CD14-positive monocyte (primary cell): ENCODE measurements at regions not wholly inside any gene's neighbourhood (a gene's known extent, or its start where the extent isn't known, plus 50 kb on each side); places are given as distances from the start of the nearest gene placed in this dataset.

ENCODE experiments used
- DNase-seq, 3 donors: peaks; one replicate each; pipeline ENCODE4 v3.0.0-alpha.2; 2011 to 2022
- H2AFZ ChIP-seq: 2 replicates; pipeline ENCODE4 v1.6.0; 2012; ENCODE audit warnings: mild to moderate bottlenecking, low read depth, low read length, inconsistent platforms; ENCODE audit not compliant: insufficient read depth, poor library complexity, severe bottlenecking
- H3K27ac ChIP-seq, 2 donors: 1 replicate in 1 of 2; 2 replicates in 1 of 2; pipeline ENCODE4 v1.5.1; 2012 to 2013; ENCODE audit warnings: low read length in 2 of 2, control low read depth in 1 of 2, inconsistent platforms in 1 of 2, low read depth in 1 of 2, mild to moderate bottlenecking in 1 of 2
- H3K27me3 ChIP-seq, 2 donors: one replicate each; pipeline versions ENCODE4 v1.6.0 to v1.6.1; 2011 to 2013; ENCODE audit warnings: low read length in 2 of 2; ENCODE audit not compliant: control insufficient read depth in 2 of 2, insufficient read depth in 2 of 2
- H3K36me3 ChIP-seq, 2 donors: replicated peaks in 1 of 2; 1 replicate in 1 of 2; 2 replicates in 1 of 2; pipeline versions ENCODE4 v1.5.1 to v1.6.1; 2012 to 2013; ENCODE audit warnings: low read length in 2 of 2, control low read depth in 1 of 2, inconsistent platforms in 1 of 2, mild to moderate bottlenecking in 1 of 2; ENCODE audit not compliant: insufficient read depth in 2 of 2, control insufficient read depth in 1 of 2
- H3K4me1 ChIP-seq, 2 donors: 1 replicate in 1 of 2; 2 replicates in 1 of 2; pipeline versions ENCODE4 v1.5.1 to v1.6.1; 2012 to 2013; ENCODE audit warnings: low read length in 2 of 2, control low read depth in 1 of 2, inconsistent platforms in 1 of 2, mild to moderate bottlenecking in 1 of 2, moderate library complexity in 1 of 2; ENCODE audit not compliant: insufficient read depth in 2 of 2, control insufficient read depth in 1 of 2
- H3K4me2 ChIP-seq: replicated peaks from 2 replicates; pipeline ENCODE3; 2012; ENCODE audit warnings: low read length, moderate library complexity, mild to moderate bottlenecking; ENCODE audit not compliant: poor library complexity, severe bottlenecking; ENCODE audit errors: extremely low read depth
- H3K4me3 ChIP-seq, 3 experiments: fragments of 200-600 bp in 1 of 3; sonication (generic) in 1 of 3; replicated peaks in 1 of 3; 1 replicate in 2 of 3; 2 replicates in 1 of 3; pipeline ENCODE4 v1.5.1; 2011 to 2013; ENCODE audit warnings: low read length in 3 of 3, mild to moderate bottlenecking in 3 of 3, control low read depth in 2 of 3, low read depth in 2 of 3, inconsistent platforms in 1 of 3, moderate library complexity in 1 of 3
- H3K79me2 ChIP-seq: 2 replicates; pipeline ENCODE4 v1.6.0; 2012; ENCODE audit warnings: mild to moderate bottlenecking, control low read depth, inconsistent platforms, low read length, moderate library complexity; ENCODE audit not compliant: insufficient read depth
- H3K9ac ChIP-seq: 2 replicates; pipeline ENCODE4 v1.6.0; 2017; ENCODE audit warnings: low read length, mild to moderate bottlenecking; ENCODE audit not compliant: insufficient read depth, poor library complexity, severe bottlenecking
- H3K9me3 ChIP-seq, 2 donors: replicated peaks in 1 of 2; 1 replicate in 1 of 2; 2 replicates in 1 of 2; pipeline versions ENCODE4 v1.5.1 to v1.6.1; 2012 to 2013; ENCODE audit warnings: low read length in 2 of 2, control low read depth in 1 of 2; ENCODE audit not compliant: control insufficient read depth in 1 of 2, insufficient read depth in 1 of 2
- H4K20me1 ChIP-seq: 2 replicates; pipeline ENCODE4 v1.6.0; 2012; ENCODE audit warnings: mild to moderate bottlenecking, low read length, control low read depth, moderate library complexity; ENCODE audit not compliant: insufficient read depth
- H3K27ac Mint-ChIP-seq, 7 donors: one replicate each; pipeline ENCODE4 v1.8.0; 2020; ENCODE audit warnings: mild to moderate bottlenecking in 7 of 7, mixed read lengths in 7 of 7, moderate library complexity in 6 of 7, inconsistent platforms in 2 of 7
- H3K27me3 Mint-ChIP-seq, 3 donors: one replicate each; pipeline ENCODE4 v1.8.0; 2021 to 2022; ENCODE audit warnings: low read depth in 3 of 3, mild to moderate bottlenecking in 3 of 3, mixed read lengths in 3 of 3, moderate library complexity in 3 of 3, inconsistent platforms in 1 of 3
- H3K36me3 Mint-ChIP-seq, 2 donors: one replicate each; pipeline ENCODE4 v1.8.0; 2020; ENCODE audit warnings: mixed read lengths in 2 of 2, inconsistent platforms in 1 of 2, mild to moderate bottlenecking in 1 of 2
- H3K4me1 Mint-ChIP-seq: one replicate; pipeline ENCODE4 v1.8.0; 2020; ENCODE audit warnings: mild to moderate bottlenecking, mixed read lengths
- H3K4me3 Mint-ChIP-seq, 2 donors: one replicate each; pipeline ENCODE4 v1.8.0; 2020; ENCODE audit warnings: mild to moderate bottlenecking in 2 of 2, mixed read lengths in 2 of 2, moderate library complexity in 1 of 2
- H3K9me3 Mint-ChIP-seq, 7 donors: one replicate each; pipeline ENCODE4 v1.8.0; 2020 to 2022; ENCODE audit warnings: mixed read lengths in 7 of 7, mild to moderate bottlenecking in 6 of 7, moderate library complexity in 6 of 7, inconsistent platforms in 2 of 7
- CTCF ChIP-seq: fragments of 200-600 bp; IDR thresholded peaks from one replicate; pipeline ENCODE4 v1.8.0; 2022; ENCODE audit warnings: antibody characterized with exemption, mild to moderate bottlenecking
- WGBS: methylation state at CpG from one replicate; pipeline ENCODE4 v1.1.5; 2013; ENCODE audit warnings: missing lambda C conversion rate; ENCODE audit not compliant: insufficient coverage; 5-methylcytosine and 5-hydroxymethylcytosine counted together
- intact Hi-C, 2 donors: fragments of 100-400 bp; cut with micrococcal nuclease; formaldehyde crosslinking; loops; one replicate each; pipeline versions ENCODE4 v1.15.0 to v1.15.1; 2023

GRCh38 chr3:159723295-159723694 is 265.3 kb upstream of the IL12A start:
- H3K36me3 ChIP-seq = no peaks in the 10 kb centered on the region
- H3K79me2 ChIP-seq = no peaks in the 10 kb centered on the region
- Mint-ChIP-seq H3K36me3 (no peaks in the 10 kb centered on the region), H3K9me3 (peaks cover 0 to 7% (median 2%) of the 10 kb centered on the region in 7 donors), H3K4me1 (no peaks in the 10 kb centered on the region), H3K27me3 (peaks cover 1 to 8% (median 2%) of the 10 kb centered on the region in 3 donors), H3K4me3 (no peak overlapping the region), H3K27ac (no peak overlapping the region)
- no peak overlapping the region for H3K9ac ChIP-seq
- no peak overlapping the region for H3K27ac ChIP-seq
- H3K4me1 ChIP-seq = no peaks in the 10 kb centered on the region
- H3K27me3 ChIP-seq = no peaks in the 10 kb centered on the region
- intact Hi-C loops = no loop called here
- H3K9me3 ChIP-seq = no peaks in the 10 kb centered on the region
- H4K20me1 ChIP-seq = no peaks in the 10 kb centered on the region
- no peak for DNase-seq
- TF ChIP-seq CTCF = no peak
- H3K4me3 ChIP-seq = no peak overlapping the region
- no peak overlapping the region for H3K4me2 ChIP-seq
- no peak overlapping the region for H2AFZ ChIP-seq

GRCh38 chr3:159724627-159725026 is 264.0 kb upstream of the IL12A start:
- Mint-ChIP-seq H3K27me3 (peaks cover 2 to 8% (median 4%) of the 10 kb centered on the region in 3 donors), H3K9me3 (peaks cover 0 to 2% (median 0%) of the 10 kb centered on the region in 7 donors), H3K27ac (no peak overlapping the region), H3K36me3 (no peaks in the 10 kb centered on the region), H3K4me1 (no peaks in the 10 kb centered on the region), H3K4me3 (no peak overlapping the region)
- no peaks in the 10 kb centered on the region for H3K36me3 ChIP-seq
- no CpG with 5 or more reads among the region's 2 CpGs for WGBS
- no peaks in the 10 kb centered on the region for H3K79me2 ChIP-seq
- intact Hi-C loops = no loop called here
- no peak overlapping the region for H2AFZ ChIP-seq
- H3K4me2 ChIP-seq = no peak overlapping the region
- no peaks in the 10 kb centered on the region for H3K9me3 ChIP-seq
- no peak for TF ChIP-seq CTCF
- no peaks in the 10 kb centered on the region for H4K20me1 ChIP-seq
- H3K27me3 ChIP-seq = no peaks in the 10 kb centered on the region
- H3K27ac ChIP-seq = no peak overlapping the region
- no peak for DNase-seq
- no peak overlapping the region for H3K4me3 ChIP-seq
- H3K9ac ChIP-seq = no peak overlapping the region
- no peaks in the 10 kb centered on the region for H3K4me1 ChIP-seq
